Bronchial epithelial cell (primary cell): ENCODE measurements at regions not wholly inside any gene's neighbourhood (a gene's known extent, or its start where the extent isn't known, plus 50 kb on each side); places are given as distances from the start of the nearest gene placed in this dataset.

Source experiments
- DNase-seq: peaks from one replicate; pipeline ENCODE4 v3.0.0-alpha.2; 2010; ENCODE audit warnings: low read depth
- FAIRE-seq: peaks from 2 replicates; lab custom pipeline; 2011; peaks lifted over from hg19 to GRCh38; lab: Jason Lieb, UNC
- H3K27me3 ChIP-seq: 2 replicates; pipeline ENCODE4 v1.5.1; 2011; ENCODE audit warnings: low read length; ENCODE audit not compliant: control insufficient read depth, insufficient read depth
- H3K36me3 ChIP-seq: 2 replicates; pipeline ENCODE4 v1.5.1; 2011; ENCODE audit warnings: low read length; ENCODE audit not compliant: control insufficient read depth, insufficient read depth
- H3K4me3 ChIP-seq: 2 replicates; pipeline ENCODE4 v1.5.1; 2011; ENCODE audit warnings: mild to moderate bottlenecking, low read depth, low read length, control low read depth
- TF ChIP-seq, protein P1 (sequence below): IDR thresholded peaks from 2 replicates; pipeline ENCODE4 v1.5.1; 2011; ENCODE audit warnings: mild to moderate bottlenecking, moderate library complexity, low read length, control low read depth, inconsistent platforms; ENCODE audit not compliant: insufficient read depth, severe bottlenecking

DNA sequence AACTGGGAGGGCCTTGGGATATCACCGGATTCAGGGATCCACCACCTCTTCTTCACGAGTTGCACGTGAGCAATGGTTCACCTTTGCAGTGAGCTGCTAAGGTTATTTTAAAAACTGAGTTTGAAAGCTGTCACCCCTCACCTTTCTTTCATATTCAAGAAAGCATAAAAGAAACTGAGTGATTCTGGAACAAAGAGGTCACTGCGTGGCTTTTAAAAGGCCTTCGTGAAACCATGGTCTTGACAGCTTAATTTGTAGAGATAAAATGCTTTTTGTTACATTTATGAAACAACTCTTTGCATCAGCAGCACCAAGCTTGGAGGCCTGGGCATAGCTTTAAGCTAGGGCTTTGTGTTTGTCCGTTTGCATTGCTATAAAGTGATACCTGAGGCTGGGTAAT lies 101.4 kb upstream of the NECTIN1 start:
- no peaks in the 10 kb centered on the region for H3K36me3 ChIP-seq
- H3K4me3 ChIP-seq = no peak overlapping the region
- TF ChIP-seq, protein P1, sequence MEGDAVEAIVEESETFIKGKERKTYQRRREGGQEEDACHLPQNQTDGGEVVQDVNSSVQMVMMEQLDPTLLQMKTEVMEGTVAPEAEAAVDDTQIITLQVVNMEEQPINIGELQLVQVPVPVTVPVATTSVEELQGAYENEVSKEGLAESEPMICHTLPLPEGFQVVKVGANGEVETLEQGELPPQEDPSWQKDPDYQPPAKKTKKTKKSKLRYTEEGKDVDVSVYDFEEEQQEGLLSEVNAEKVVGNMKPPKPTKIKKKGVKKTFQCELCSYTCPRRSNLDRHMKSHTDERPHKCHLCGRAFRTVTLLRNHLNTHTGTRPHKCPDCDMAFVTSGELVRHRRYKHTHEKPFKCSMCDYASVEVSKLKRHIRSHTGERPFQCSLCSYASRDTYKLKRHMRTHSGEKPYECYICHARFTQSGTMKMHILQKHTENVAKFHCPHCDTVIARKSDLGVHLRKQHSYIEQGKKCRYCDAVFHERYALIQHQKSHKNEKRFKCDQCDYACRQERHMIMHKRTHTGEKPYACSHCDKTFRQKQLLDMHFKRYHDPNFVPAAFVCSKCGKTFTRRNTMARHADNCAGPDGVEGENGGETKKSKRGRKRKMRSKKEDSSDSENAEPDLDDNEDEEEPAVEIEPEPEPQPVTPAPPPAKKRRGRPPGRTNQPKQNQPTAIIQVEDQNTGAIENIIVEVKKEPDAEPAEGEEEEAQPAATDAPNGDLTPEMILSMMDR = no peak
- H3K27me3 ChIP-seq = peaks cover 5% of the 10 kb centered on the region
- DNase-seq = no peak
- no peak for FAIRE-seq

DNA sequence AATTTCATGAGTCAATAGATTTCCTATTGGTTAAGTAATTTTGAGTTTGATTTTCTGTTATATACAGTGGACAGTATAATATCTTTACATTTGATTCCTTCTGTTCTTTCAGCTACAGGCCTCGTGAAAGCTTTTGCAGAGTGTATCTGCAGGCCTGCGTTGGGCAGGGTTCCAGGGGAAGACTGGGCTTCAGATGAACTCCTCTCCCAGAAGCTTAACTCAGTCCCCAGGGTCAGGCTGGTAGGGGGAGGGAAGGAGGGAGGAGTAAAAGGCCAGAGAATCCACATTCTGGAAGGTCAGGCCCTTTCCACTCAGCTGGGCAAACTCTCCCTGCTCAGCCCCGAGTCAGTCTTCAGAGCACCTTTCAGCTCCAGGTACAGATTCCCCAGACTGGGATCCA lies 100.4 kb upstream of the NECTIN1 start:
- Histone ChIP-seq H3K36me3 (no peaks in the 10 kb centered on the region), H3K27me3 (peaks cover 5% of the 10 kb centered on the region), H3K4me3 (no peak overlapping the region)
- DNase-seq (no peak), FAIRE-seq (no peak)
- TF ChIP-seq, protein P1 = no peak

DNA sequence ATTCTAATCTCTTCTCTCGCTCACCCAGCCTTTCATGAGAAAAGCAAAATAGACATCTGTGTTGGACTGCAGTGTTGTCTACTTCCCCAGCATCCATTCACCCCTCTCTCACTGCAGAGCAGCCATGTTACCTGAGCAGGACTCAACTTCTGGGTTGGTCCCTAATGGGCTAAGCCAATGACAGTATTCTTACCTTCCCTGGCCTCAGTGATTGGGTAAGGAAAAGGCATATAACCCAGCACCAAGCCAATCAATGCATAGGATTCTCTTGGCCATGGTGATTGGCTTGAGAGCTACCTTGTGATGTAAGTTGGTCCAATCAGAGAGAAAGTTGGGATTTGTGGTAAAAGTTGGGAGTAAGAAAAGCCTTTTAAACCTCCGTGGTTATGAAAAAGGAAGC lies 99.8 kb upstream of the NECTIN1 start:
- FAIRE-seq (no peak), DNase-seq (no peak)
- peaks cover 2% of the 10 kb centered on the region for H3K27me3 ChIP-seq
- H3K4me3 ChIP-seq = no peak overlapping the region
- TF ChIP-seq, protein P1 = no peak
- H3K36me3 ChIP-seq = no peaks in the 10 kb centered on the region

DNA sequence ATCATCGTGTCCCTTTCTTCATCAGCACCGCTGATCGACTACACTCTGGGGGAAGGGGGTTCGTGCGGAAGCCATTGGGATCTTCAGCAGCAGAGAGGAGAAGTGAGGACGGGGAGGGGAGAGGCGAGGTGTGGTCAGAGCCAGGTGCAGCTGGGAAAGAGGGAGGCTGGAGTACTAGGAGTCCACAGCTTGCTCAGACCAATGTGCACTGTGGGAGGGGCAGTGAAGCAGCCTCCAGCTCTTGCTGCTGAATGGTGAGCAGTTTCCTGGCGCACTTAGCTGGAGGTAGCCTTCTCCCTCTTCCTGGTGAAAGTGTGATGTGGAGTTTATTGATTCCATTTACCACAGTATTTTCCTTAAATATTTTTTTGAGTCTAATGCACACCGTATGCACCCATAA lies 99.0 kb upstream of the NECTIN1 start:
- DNase-seq (no peak), FAIRE-seq (no peak)
- H3K36me3 ChIP-seq = no peaks in the 10 kb centered on the region
- no peak overlapping the region for H3K4me3 ChIP-seq
- peaks cover 2% of the 10 kb centered on the region for H3K27me3 ChIP-seq
- TF ChIP-seq, protein P1 = no peak

DNA sequence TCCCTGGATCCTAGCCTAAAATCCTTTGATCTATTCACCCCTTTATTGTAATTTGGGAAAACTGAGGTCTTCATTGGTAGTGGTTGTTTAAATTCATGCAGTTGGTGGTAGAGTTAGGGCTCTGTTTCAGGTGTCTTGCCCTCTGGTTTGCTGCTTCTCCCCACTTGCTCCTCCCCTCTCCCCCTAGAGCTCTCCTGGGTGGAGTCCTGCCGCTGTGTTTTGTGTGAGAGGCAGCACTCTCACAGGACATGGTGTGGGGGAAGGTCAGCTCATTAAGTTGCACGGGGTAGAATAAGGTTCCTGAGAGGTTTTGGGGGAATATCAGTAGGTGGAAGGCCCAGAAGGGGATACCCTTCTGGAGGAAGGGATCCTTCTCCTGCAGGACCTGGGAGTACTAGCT lies 98.1 kb upstream of the NECTIN1 start:
- Histone ChIP-seq H3K4me3 (no peak overlapping the region), H3K36me3 (no peaks in the 10 kb centered on the region), H3K27me3 (peaks cover 2% of the 10 kb centered on the region)
- TF ChIP-seq, protein P1 = no peak
- DNase-seq (no peak), FAIRE-seq (no peak)

DNA sequence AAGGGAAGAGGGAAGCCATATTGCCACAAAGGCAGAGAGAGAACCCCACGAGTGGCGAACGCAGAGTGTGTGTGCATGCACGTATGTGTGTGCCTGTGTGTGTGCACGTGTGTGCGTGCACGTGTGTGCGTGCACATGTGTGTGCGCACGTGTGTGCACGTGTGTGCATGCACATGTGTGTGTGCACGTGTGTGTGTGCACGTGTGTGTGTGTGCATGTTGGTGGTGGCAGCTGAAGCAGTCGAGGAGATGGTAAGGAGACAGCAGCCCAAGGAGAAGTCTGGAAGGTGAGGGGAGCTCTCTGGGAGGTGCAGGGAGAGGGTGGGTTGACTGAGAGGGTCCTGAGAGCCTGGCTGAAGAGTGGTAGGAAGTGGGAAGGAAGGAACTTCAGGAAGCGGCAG lies 94.1 kb upstream of the NECTIN1 start:
- DNase-seq (no peak), FAIRE-seq (peak; percentile 98)
- Histone ChIP-seq H3K36me3 (no peaks in the 10 kb centered on the region), H3K4me3 (no peak overlapping the region), H3K27me3 (peaks cover 2% of the 10 kb centered on the region)
- TF ChIP-seq, protein P1 = no peak
